Skin of body (tissue), 1 donor: ENCODE measurements at regions not wholly inside any gene's neighbourhood (a gene's known extent, or its start where the extent isn't known, plus 50 kb on each side); places are given as distances from the start of the nearest gene placed in this dataset.
A peak's percentile ranks its signal among the peaks of the same experiment; 100 is the strongest.

ENCODE experiments used
- DNase-seq: peaks from one replicate; lab custom pipeline; 2025; lab: John Stamatoyannopoulos, UW

DNA sequence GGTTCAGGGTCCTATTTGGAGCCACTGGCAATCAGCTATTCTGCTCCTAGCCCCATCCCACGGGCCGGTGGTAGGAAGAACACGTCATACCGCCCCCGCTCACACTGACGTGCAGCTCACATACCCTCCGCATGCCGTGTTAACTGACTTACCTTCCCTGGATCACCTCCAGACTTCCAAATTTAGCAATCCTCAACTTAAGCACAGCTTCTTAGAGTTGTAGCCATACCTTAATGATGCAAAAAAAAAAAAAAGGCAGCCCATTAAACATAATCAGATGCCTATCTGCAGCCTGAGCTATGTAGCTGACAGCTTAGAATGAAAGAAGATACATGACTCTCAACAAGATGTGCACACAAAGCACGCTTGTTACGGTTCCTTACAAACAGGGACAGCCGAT, 93.0 kb downstream of the IRX2 start:
- no peak for DNase-seq

GRCh38 chr5:2657151-2657550, 94.3 kb downstream of the IRX2 start:
- DNase-seq, result no peak

DNA sequence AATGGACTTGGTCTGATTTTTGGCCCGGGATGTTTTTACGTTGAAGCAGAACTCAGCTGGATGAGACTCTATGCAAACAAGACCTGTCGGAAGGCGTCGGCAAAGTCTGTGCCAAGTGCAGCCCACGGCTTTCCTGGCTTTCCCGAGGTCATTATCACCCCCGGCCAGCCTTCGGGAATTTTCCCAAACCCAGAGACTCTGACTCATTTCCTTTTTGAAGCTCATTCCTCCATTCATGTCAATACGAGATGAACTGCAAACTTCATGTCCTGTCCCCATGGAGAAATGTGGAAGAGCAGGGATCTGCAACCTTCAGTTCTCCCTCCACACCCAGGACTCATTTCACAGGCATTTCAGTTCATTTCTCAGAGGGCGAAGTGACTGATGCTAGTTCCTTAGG, 95.3 kb downstream of the IRX2 start:
- no peak for DNase-seq

DNA sequence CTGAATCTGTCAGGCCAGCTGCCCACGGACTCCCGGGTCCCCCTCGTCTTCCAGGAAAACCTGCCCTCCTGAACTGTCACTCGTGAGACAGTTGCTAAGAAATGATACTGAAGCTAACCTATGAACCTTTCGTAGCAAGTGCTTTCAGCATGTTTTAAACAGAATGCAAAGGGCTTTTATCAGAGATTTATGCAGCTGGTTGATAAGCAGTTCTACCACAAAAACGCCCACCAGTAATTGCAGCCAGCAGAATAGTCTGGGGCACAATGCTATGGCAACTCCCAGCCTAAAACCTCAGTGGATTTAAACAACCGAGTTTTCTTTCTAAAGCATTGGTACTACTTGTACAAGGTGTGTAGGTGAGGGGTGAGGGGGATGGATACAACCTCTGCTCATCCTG, 97.5 kb downstream of the IRX2 start:
- no peak for DNase-seq

DNA sequence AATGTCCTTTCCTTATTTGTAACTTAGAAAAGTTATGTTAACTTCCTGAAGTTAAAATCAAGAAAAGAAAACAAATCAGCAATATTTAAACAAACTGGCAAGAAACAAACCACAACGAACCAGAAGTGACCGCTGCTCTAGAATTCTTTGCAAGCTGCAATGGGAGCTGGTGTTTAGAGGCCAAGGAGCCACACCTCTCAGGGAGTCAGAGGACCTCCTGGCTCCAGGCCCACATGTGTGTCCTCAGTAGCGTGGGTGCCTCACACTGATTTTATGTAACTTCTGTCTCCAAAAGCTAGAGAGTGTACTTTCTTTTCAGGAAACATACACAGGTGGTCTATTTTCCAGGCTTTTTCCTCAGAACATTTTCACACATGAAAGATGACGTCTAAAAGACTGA, 100.4 kb downstream of the IRX2 start:
- DNase-seq, result no peak

- DNase-seq, result no peak
Measured at GRCh38 chr5:2642684-2643345, 108.7 kb downstream of the IRX2 start.

- DNase-seq, result no peak
Measured at GRCh38 chr5:2640717-2641116, 110.8 kb downstream of the IRX2 start.

DNA sequence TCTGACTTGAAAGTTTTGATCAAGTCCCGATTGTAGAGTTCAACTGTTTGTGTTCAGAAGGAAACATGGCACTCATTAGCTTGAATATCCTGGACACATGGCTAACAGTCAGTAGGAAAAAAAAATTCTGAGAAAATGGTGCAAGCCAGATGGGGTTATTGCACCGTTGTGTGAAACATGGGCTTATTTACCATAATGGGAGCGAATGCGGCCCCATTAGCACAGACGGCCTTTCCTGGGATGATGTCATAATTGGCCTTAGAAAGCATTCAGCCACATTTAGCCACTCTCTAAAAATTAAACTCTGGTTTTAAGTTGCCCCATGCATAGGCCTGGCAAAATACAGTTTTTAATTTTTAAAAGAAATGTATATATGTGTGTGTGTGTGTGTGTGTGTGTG, 112.1 kb downstream of the IRX2 start:
- peak; percentile 48 for DNase-seq

DNA sequence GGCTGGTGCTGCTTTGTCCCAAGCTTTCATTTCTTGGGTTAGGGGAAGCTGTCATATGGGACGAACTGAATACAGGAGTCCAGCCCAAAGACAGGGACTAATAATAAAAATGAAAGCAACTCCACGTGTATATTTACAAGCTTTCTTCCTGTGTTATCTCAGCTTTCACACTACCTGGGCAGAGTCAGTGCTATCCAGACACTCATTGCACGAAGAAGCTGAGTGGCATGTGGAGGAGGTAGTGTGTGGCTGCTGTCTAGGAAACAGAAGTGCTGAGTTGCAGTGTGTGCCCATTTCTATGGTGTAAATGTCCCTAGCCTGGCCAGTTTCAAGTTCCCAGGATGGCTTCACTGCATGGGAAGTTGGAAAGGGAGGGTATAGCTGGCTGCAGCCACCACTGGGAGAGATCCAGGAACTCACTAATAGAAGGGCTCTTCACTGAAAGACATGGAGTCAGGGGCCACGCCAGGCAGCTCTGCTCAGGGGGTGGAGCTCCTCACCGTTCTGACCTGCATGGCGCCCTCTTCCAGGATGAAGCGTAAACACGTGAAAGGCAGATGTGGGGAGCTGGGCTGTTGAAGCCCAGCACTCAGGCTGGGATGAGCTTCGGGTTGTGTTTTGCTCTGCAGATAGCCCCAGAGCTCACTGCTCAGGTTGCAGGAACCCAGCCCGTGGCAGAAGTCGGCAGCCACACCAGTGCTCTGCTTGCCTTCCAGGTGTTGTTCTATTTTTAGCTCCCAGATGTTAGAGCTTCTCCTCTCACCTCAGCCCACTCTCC, 116.9 kb downstream of the IRX2 start:
- DNase-seq, result no peak

DNA sequence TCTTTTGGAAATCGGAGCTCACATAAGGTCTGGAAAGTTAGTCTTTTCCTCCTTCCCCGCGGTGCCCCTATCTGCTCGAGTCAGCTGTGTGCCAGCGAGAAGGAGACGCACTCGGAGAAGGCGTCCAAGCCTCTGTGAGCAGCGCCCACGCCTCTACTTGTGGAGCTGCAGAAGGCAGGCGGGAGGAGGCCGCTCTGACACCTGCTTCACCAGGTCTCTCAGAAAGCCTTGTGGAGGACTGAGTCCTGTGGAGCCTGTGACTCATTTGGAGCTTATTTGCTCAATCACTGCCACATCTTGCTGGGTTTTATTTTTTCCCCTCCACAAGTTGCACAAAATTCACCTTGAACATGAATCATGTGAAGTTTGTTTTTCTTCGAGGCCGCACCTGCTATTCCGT, 117.5 kb downstream of the IRX2 start:
- DNase-seq, result no peak

GRCh38 chr5:2631758-2632157, 119.7 kb downstream of the IRX2 start:
- DNase-seq, result no peak

DNA sequence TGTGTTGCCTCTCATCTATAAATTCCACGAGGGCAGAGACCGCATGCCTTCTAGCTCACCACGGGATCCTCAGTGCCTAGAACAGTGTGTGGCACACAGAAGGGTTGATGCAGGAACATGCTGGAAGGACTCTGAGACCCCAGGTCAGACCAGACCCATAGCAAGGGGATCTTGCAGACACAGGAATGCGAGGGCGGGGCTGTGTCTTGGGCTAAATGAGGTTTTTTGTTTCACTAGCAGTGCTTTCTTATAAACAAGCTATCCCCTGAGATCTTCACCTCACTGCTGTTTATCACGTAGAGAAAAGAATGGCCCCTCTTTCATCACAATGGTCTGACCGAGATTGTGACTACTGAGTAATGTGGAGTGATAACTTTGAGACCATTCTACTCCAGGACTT, 122.4 kb downstream of the IRX2 start:
- DNase-seq, result no peak

DNA sequence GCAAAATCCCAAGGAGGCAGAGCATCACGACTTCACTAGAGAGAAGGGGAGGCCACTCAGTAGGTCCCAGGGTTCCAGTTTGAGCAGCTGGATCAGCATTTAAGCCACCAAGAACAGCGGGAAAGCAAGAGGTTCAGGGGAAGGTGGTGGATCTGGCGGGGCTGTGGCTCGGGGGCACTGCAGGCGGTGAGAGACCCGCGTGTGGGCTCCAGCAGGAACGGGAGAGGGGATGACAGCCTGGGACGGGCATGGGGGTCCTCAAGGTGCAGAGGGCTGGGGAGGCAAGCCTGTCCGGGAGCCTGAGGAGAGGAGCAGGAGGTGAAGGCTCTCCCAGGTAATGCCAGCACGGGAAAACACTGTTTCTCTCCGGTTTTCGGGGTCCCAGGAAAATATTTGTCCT, 123.6 kb downstream of the IRX2 start:
- DNase-seq, result no peak

- no peak for DNase-seq
Measured at GRCh38 chr5:2626572-2626971, 124.9 kb downstream of the IRX2 start.

GRCh38 chr5:2622866-2623265, 128.6 kb downstream of the IRX2 start:
- DNase-seq, result no peak

DNA sequence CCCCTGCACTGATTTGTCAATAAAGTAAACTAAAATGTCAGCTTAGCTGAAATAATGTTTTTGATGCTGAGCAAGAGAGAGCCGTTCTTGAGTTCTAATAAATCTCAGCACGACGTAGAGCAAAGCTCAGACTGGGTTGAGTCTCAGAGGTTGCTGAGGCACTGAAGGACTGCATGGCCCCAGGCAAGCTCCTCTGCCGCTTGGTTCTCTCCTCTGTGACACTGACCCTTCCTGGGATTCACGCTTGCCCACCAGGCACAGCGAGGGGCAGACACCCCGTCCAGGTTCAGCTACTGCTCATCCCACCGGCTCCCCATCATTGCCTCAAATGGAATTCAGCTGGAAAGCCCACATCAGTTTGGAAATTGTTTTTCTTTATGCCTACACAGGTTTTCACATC, 129.8 kb downstream of the IRX2 start:
- DNase-seq, result no peak

DNA sequence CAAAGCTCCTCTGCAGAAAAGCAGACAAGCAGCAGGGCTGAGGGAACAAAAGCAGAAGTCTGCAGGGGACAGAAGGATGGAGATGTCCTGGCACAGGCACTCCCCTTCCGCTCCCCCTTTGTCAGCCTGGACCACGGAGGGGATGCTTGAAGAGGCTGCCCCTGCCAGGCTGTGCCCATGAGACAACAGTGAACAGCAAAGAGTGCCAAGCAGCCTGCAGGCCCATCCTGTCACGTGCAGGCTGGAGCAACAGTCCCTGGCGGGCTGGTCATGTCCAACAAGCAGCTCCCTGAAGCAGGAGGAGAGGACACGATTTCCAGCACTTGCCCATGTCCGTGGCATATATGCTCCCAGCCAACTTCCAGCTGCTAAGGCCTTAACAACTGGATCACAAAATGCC, 132.3 kb downstream of the IRX2 start:
- DNase-seq, result no peak

- no peak for DNase-seq
Measured at GRCh38 chr5:2617461-2617860, 134.0 kb downstream of the IRX2 start.

DNA sequence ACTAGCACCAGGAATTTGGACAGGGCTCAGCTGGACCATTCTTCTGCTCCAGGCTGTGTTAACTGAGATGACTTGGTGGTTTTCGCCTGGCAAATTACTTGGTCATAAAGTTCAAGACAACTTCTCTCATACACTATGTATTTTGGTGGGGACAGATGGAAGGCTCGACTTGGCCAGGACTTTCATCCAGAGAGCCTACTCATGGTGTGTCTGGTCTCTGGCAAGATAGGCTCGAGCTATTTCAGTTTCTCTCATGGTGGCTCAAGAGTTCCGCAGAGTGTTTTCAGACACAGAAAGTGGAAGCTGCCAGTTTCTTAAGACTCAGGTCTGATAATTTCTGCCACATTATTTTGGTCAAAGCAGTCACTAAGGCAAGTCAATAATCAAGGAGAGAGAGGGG, 135.6 kb downstream of the IRX2 start:
- no peak for DNase-seq

DNA sequence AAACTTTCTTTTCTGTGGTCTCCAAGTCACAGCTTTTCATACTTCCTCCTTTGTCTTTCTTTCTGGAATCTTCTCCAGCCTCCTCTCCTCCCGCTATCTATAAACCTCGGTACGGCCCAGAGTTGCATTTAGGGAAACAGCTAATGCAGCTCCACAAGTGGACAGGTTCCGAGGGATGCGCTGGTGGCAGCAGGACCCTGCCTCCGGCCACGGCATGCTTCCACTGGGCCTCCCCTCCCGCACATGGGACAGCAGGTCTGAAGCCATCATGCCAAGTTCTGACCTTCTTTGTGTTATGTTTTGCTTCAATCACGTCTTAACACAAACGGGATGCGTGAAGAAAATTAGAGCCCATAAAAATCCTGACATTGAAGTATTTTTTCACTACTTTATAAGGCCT, 136.9 kb downstream of the IRX2 start:
- no peak for DNase-seq

DNA sequence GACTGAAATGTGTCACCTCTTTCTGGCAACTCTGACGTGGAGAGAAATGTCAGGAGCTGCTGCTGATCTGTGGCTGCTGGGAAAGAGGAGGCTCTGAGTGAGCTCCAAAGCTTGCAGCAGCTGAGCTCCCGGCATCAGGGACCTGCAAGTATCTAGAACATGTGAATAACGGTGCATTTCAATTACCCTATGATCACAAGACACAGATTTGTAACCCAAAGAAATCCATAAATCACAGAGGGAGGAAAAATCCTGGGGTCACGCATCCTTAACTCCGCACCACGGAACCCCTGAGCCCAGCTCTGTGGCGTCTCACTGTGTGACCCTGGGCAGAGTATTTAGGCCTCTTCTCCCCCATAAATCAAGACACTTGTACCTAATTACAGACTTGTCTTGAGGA, 139.8 kb downstream of the IRX2 start:
- no peak for DNase-seq

DNA sequence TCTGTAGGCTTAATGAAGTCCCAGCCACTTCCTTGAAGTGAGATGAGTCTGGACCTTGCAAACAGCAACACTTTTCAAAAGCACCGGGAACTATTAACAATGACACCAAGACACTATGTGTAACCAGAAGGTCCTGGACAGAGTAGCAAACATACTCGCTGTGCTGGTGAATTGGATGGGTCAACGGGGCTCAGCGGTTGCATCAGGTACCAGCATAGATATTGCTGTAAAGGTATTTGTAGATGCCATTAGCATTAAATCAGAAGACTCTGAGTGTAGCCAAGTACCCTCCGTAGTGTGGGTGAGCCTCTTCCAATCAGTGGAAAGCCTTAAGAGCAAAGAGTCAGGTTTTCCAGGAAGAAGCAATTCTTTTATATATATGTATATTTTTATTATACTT, 140.5 kb downstream of the IRX2 start:
- DNase-seq, result no peak

GRCh38 chr5:2608391-2608790, 143.1 kb downstream of the IRX2 start:
- no peak for DNase-seq
